ENCODE measurements at regions not wholly inside any gene's neighbourhood (a gene's known extent, or its start where the extent isn't known, plus 50 kb on each side); places are given as distances from the start of the nearest gene placed in this dataset.

DNA sequence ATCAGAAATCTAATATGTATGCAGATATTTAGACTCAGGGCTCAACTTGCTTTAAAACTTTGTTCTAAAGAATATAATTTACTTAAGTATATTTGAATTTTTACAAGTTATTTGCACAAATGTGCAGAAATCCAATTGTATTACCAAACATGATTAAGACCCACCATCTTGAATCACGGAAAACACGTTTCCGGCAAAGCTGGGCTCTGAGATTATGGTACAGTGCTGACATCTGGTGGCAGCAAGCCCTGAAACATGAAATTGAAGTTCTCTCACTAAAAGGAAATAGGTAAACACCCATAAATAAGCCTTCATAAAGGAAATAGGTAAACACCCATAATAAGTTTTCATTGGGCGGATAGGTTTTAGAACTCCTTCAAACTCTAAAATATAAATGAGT is 98.3 kb upstream of the MAOA start:
- no peak for TF ChIP-seq EZH2 (IDR thresholded peaks at IDR 0.05; ENCODE audit: low read depth, unreplicated experiment)
- TF ChIP-seq, protein P1, sequence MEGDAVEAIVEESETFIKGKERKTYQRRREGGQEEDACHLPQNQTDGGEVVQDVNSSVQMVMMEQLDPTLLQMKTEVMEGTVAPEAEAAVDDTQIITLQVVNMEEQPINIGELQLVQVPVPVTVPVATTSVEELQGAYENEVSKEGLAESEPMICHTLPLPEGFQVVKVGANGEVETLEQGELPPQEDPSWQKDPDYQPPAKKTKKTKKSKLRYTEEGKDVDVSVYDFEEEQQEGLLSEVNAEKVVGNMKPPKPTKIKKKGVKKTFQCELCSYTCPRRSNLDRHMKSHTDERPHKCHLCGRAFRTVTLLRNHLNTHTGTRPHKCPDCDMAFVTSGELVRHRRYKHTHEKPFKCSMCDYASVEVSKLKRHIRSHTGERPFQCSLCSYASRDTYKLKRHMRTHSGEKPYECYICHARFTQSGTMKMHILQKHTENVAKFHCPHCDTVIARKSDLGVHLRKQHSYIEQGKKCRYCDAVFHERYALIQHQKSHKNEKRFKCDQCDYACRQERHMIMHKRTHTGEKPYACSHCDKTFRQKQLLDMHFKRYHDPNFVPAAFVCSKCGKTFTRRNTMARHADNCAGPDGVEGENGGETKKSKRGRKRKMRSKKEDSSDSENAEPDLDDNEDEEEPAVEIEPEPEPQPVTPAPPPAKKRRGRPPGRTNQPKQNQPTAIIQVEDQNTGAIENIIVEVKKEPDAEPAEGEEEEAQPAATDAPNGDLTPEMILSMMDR (conservative IDR thresholded peaks at IDR 0.05; ENCODE audit: low read depth in 2 of 2), result peak; percentile 72 to 76
- no peak for TF ChIP-seq EZH2phosphoT487 (IDR thresholded peaks at IDR 0.05; ENCODE audit: unreplicated experiment)

Measured in GM23338 (cell line).